GM21360 (cell line): ENCODE measurements at regions not wholly inside any gene's neighbourhood (a gene's known extent, or its start where the extent isn't known, plus 50 kb on each side); places are given as distances from the start of the nearest gene placed in this dataset.
A peak's percentile ranks its signal among the peaks of the same experiment; 100 is the strongest.
"Not testable (repeated sequence)": the region's sequence is repeated elsewhere in the genome, so short reads cannot be mapped to it uniquely, and the experiment has no call there.

ENCODE experiments used
- ATAC-seq: cut with Tn5 transposase; IDR thresholded peaks from one replicate; pipeline ENCODE4 v1.9.1; 2021; ENCODE audit warnings: mild to moderate bottlenecking, moderate library complexity; ENCODE audit not compliant: unreplicated experiment

DNA sequence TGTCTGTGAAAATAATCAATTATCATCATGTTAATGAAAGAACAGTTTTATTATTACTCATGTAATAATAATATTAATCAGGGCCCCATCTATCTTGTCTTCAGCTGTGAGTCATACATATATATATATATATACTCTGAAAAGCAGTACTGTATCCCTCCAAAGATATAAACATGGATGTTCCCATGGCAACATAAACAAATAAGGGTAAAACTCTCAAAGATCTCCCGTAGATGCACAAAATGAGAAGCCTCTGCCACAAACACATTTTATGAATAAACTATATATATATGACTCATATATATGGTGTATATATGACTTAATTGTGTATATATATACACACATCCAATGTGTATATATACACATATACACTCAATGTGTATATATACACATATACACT lies 163.8 kb upstream of the ARHGEF26 start:
- no peak for ATAC-seq

DNA sequence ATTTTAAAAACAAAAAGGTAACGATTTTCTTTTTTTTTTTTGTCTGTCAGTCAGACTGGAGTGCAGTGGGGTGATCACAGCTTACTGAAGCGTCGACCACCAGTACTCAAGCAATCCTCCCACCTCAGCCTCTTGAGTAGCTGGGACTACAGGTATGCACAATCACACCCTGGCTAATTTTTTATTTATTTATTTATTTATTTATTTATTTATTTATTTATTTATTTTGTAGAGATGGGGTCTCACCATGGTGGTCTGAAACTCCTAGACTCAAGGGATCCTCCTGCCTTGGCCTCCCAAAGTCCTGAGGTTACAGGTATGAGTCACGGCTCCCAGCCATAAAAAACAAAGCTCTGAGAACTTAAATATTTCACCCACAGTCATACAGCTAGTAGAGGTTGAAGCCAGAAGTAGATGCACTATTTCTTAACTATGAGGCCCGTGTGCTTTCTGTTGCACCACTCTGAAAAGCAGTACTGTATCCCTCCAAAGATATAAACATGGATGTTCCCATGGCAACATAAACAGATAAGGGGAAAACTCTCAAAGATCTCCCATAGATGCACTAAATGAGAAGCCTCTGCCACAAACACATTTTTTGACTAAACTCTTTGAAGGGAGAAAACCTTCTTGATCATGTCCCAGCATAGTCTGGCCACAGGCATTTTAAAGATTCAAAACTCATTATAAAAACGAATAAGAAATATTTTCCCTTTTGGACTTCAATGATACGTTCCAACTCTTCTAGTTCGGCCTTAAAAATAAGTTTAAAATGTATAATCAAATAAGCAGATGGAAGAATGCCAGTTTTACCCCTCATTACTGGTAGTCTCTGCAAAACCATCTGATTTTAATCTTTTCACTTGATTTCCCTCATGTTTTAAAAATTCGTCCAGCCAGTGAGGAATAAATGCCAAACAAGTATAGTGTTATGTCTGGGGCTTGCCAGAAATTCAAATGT lies 162.3 kb upstream of the ARHGEF26 start:
- no peak for ATAC-seq

DNA sequence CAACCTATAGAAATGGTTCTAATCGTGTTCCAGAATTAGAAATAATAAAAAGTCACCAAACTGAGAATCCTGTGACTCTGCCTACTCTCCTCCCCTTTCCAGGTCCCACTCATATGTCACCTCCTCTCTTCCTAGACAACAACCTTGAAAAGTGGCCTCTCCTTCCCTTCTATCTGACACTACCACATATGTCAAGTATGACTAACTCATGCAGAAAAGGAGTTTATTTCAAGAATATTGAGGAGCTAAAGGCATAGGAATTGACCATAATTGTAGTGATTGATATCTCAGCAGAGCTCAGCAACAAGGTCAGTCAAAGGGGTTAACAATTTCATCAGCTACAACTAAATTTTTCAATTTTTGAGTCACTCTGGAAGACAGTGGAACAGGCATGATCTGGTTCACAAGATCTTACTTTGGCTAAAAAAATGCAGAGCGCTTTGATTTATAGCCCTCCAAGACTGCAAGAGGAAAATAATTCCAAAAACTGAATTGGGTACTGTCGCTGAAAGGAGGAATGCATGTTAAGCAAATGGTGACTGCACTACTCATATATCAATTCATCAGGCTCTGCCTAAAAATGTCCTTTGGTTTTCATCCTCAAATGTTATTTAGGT lies 160.6 kb upstream of the ARHGEF26 start:
- no peak for ATAC-seq

DNA sequence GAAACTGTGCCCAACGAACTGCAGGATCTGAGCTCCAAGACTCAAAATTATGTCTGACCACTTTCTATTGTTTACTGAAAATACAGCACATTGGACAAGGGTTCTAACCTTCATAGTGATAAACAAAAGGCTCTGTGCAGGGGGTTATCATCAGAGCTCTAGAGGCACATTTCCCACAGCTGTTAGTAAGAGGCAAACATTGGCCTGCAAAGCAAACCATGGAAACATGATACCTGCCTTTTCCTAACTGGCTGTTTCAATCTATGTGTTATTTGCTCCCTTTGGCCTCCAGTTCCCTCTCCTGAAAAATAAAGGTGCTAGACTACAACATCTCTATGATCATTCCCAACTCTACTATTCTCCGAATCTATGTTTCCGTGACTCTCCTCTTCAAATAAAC lies 159.7 kb upstream of the ARHGEF26 start:
- no peak for ATAC-seq

DNA sequence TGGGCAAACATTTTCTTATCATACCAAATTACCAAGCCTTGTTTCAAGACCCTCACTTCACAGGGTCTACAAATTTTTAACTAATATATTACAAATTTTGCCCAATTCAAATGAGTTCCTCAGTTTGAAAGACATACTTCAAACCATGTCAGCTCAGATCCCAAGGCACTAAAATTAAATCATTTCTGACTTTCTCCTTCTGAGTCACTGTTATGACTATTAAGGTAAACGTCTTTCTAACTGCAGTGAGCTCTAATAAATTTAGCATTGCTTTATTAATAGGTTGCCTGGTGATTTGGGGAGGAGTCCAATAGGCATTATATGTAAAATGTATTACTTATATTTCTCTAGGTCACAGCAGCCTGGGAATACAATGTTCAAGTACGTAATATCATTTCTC lies 158.2 kb upstream of the ARHGEF26 start:
- ATAC-seq, result no peak

DNA sequence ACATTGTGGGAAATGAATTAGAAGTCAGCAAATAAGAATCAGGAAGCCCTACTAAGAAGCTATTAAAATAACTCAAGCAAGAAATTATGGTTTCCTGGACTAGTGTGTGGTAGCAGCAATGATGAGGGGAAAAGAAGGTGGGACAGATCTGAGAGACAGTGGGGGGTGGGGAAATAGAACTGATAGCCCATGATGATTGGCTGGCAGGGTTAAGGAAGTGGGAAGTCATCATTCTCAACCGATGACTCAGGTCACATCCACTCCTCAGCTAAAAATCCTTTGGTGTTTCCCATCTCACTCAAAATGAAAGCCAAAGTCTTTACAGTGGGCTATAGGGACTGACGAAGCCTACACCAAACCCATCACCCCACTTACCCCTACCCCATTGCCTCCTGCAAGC lies 153.9 kb upstream of the ARHGEF26 start:
- no peak for ATAC-seq

DNA sequence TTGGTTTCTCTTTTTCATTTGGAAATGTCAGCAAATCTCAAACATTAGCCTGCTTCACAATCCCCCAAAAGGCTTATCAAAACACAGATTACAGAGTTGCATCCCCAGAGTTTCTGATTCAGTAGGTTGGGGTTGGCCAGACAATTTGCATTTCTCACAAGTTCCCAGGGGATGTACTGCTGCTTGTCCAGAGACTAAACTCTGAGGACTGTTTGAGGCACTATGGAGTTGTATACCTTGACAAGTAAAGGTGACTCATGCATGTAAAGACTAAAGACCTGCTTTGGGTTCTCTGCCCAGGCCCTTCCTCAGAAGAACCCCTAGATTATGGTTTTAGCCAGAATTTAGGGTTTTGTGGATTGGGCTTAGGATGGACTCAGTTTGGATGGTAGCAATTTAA lies 151.1 kb upstream of the ARHGEF26 start:
- ATAC-seq, result peak; percentile 49

DNA sequence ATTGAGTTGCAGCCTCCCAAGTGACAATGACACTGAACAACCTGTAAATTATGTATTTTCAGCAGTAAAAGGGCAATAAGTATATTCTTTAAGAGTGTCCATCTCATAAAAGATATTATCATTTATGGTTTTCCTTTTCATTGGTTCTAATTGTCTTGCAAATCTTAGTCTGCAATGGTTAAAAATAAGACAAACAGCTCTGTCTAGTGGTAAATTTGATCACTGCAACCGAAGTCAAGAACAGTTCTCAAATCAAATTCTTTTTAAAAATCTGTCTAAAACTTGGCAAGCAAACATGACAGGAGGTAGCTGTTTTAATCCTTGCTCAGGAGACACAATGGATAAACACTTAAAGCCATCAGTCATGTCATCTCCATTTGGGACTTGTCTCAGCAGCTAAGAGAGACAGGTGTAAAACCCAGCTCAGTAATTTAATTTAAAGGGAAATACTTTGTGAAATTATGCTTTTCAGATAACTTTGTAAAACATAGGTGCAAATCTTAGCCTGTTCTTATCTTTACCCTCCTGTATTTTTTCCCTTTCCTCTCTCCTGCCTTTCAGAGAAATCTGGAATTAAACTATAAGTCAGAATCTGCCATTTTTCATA lies 150.3 kb upstream of the ARHGEF26 start:
- ATAC-seq, result no peak

DNA sequence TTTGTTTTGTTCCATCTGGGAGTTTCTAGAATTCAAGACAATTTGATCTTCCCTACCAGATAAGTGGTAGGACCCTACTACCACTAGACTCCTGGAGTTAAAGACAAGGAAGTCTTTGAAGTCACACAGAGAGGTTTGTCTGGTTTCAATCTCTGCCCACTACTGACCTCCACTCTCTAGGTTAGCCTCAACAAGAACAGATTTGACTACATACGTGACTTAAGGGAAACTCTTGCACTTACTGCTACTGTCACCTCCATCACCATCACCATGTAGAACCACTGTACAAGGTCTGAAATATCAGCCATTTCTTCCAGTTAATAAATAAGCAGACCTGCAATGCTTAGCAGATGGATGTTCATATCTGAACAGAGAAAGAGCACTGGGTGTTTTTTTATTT lies 148.3 kb upstream of the ARHGEF26 start:
- peak; percentile 31 for ATAC-seq

DNA sequence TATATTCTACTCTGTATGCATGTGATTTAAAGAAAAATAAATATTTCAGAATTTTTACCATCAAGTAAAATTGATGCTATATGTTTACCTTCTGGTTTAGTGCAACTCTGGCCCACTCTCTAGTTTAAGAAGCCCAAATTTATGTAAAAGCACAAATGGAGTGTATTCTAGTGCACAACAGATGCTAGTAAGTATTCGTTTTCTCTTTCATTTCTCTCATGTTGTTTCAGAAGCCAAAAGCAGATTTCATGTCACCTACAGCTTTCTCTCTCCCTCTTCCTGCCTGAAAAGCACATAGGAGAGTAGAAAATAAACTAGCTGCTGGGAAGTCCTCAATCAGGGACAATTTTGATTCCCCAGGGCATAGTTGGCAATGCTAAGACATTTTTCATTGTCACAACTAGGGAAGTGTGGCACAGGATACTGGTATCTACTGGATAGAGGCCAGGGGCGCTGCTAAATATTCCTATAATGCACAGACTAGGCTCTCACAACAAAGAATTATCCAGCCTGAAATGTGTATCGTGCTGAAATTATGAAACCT lies 147.4 kb upstream of the ARHGEF26 start:
- peak; percentile 47 for ATAC-seq

DNA sequence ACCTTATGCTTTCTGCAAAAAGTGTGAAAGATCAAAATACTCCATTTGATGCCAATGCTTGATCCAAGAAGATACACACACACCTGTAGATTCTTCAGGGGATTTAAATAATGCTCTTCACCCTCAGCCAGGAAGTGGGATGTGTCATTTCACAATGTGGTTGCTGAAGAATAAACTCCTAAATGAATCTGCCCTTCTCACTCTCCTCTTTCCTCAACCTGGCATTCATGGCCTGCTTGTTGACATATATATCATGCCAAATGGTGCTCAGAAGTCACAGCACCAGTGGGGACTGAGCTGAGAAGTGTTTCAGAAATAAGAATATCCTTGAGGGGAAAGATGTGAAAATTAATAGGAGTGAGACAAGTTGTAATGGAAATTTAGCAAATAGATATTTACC lies 146.6 kb upstream of the ARHGEF26 start:
- ATAC-seq, result peak; percentile 34

DNA sequence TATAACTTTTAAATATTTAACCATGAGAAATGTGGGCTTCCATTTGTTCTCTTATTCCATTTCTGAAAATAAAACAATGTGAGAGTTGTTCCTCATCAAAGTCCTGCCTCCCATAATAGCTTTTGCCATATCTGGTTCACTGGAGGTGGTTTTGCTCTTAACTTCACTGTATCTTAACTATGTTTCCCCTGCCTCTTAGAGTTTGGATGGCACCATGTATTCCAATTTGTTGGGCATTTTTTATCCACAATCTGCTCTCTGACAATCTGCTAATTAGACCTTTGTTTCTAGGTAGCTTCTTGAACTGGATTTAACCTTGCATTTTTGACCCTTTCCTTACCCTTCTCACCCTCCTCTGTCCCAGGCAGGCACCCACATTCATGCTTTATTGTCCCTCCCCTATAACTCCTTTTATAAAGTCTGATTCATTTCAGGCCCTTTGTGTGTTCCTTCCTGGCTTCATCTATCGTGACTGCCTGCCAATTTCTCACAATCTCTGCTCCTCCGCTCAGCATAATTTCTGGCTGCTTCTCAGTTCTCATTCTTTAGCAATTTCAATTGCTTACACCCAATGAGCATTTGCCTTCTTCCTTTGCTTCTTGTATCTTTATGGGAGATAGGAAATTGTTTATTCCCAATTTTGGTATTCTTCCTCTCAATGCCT lies 144.2 kb upstream of the ARHGEF26 start:
- no peak for ATAC-seq

DNA sequence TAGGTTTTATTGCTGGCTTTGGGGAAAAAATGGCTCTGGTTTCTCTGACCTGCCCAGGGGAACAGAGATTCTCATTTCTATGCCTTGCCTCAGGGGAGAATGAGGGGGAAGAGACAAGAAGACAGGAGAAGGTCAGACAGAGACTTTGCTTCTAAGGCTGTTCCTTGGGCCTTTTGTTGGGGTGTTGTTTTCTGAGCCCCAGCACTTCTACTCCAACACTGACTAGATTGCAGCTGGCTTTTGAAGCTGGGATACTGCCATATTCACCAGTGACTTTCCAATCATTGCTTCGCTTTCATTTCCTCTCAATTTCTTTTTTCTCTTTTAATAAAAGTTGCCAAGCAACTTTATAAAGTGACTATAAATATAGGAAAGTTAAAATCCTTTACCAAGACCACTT lies 143.2 kb upstream of the ARHGEF26 start:
- ATAC-seq, result no peak

DNA sequence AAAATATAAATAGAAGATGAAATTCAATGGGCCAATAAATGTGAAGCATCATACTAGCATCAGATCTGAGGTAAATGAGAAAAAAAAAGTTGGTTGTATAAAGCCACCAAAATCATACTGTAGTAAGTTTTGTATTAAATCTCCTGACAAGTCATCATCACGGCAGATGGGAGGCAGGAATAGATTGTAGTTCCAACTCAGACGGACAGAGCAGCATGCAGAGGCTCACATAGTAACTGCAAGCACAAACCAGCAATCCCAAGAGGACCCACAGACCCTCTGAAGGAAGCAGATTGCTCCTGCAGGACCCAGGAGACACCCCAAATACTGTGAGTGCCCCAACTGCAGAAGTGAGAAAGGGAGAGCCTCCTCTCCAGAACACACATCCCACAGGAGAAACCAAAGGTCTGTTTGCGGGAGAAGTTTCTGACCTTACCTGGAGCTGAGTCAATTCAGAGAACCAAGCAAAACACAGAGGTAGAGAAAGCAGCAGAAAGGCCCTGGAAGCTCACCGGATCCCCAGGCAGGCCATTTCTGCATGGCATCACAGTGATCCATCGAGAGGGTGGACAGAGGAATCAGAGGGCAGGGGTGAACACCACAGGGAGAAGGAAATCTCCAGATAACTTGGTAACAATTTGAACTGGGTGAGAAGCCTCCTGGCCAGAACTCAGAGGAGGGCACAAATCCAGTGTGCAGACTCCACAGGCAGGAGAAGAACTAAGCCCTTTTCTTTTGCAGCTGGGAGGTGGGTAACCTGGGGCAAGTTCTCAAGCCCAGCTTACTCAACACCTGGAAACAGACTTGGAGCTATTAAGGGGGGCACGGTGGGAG lies 141.6 kb upstream of the ARHGEF26 start:
- ATAC-seq, result no peak

DNA sequence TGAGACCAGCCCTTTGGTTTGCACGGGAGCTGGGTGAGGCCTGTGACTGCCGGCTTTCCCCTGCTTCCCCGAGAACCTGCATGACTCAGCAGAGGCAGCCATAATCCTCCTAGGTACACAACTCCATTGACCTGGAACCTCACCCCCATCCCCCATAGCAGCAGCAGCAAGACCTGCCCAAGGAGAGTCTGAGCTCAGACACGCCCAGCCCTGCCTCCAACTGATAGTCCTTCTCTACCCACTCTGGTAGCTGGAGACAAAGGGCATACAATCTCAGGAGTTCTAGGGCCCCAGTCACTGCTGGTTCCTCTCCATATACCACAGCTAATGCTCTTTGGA lies 141.0 kb upstream of the ARHGEF26 start:
- no peak for ATAC-seq

DNA sequence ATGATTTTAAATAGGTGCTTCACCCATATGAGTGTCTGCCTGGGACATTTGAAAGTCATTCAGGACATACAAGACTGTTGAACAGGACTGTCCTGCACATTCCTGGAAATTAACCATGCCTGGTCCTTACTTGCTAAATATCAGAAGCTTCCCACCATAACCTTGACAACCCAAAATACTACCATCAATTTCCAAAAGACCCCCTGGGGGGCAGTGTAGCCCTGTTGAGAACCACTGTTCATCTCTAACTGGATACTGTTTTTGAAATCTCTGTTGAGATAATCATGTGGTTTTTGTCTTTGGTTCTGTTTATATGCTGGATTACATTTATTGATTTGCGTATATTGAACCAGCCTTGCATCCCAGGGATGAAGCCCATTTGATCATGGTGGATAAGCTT lies 123.8 kb upstream of the ARHGEF26 start:
- ATAC-seq, result not testable (repeated sequence)

DNA sequence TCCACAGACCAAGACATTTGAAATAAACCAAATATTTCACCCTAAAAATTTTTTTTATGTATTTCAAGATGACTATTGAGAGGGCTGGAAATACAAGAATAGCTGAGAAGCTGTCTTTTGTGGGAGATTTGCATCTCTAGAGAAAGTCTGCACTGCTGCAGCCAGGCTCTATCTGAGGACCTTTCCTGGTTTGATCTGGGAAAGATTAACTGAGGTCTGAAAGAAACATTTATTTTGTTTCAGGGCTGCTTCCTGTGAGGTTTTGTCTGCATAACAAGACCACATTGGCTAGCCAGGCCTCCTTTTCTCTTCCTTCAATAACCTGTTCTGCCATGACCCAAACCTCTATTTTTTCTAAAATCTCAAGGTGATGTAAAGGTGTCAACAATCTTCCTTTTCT lies 117.5 kb upstream of the ARHGEF26 start:
- no peak for ATAC-seq

DNA sequence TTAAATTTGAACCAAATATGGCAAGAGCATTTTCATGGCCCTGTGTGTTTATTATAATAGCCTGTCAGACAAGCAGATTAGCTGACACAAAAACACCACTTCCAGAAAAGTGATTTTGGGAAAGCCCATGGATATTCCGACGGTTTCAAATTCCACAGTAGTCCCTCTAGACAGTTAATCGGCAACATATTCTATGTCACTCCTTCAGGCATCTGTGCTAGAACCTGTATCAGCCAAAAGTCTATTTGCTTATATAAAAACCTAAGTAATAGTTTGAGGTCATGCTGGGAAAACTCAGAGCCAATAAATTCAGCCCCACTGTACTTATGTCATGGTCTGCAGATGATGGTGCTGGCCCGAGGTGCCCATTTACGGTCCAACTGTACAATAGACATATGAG lies 110.2 kb upstream of the ARHGEF26 start:
- no peak for ATAC-seq

DNA sequence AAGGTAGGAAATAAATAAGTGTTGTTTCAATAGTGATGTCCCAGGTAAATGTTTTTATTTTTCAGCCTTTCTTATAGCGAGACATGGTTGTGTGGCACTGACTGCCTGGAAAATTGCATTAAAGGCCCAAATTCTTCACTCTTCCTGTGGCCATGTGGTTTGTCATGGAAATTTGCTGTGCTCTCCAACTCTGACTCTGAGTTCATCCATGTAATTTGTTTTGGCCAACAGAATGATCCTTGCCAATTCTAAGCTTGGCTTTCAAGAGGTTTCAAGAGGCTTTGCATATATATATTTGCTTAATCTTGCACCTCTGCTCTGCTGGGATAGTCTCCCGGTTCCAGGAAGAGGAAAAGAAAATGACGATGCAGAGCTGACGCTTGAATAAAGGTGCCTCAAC lies 107.5 kb upstream of the ARHGEF26 start:
- ATAC-seq, result no peak

DNA sequence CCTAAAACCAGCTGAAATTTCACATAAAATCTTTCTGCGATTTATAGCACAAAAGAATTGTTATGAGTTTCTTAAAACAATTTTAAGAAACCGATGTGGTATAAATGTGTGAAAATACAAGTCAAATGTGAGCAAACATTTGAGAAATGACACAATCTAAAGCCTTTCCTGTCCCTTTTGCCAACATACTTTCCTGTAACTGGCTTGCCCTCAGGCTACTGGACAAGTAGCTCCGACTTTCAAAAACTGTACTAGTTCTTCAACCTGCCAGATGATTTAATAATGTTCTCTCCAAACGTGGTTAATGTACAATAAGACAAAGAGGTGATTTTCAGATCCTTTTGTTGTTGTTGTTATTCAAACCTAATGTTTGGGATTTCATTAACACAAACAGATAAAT lies 105.9 kb upstream of the ARHGEF26 start:
- no peak for ATAC-seq
